ENCODE measurements at regions not wholly inside any gene's neighbourhood (a gene's known extent, or its start where the extent isn't known, plus 50 kb on each side); places are given as distances from the start of the nearest gene placed in this dataset.

- Histone ChIP-seq H4K20me1 (no peaks in the 10 kb centered on the region), H3K27me3 (no peaks in the 10 kb centered on the region), H3K4me2 (no peak overlapping the region), H3K27ac (no peak overlapping the region), H3K4me1 (no peaks in the 10 kb centered on the region), H3K9ac (no peak overlapping the region), H3K4me3 (no peak overlapping the region), H3K36me3 (no peaks in the 10 kb centered on the region), H3K9me3 (no peaks in the 10 kb centered on the region)
- TF ChIP-seq Cebpa-rat (IDR thresholded peaks at IDR 0.05), result no peak
Observed at GRCh38 chr20:11549172-11550103, 368.3 kb upstream of the BTBD3 start.

DNA sequence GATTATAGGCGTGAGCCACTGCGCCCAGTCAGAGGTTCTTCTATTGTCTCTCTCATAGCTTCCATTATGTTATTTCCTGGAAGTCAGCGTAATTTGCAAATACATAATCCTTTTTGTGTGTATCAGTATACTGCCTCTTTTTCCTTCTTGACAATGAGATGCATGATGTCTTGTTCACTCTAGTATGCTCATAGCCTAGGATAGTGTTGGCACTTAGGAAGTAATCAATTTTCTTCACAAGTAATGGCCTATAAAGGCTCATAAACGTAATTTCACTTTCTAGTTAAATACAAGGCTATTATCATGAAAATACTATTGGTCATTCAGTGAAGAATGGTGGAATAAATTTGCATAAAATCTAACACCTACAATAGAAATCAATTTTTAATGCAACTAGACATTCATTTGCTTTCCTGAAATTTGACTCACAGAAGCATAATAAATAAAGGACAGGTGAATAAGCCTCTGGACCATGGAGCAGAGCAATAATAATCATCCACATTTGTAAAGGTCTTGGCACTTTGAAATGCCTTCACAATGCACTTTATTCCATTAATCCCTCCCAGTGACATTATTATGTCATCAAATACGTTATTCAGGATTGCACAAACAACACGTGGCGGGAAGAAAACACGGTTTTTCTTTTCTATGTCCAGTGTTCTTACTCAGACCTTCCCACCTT, 366.9 kb upstream of the BTBD3 start:
- TF ChIP-seq Cebpa-rat (IDR thresholded peaks at IDR 0.05), result no peak
- no peak overlapping the region for H3K27ac ChIP-seq

DNA sequence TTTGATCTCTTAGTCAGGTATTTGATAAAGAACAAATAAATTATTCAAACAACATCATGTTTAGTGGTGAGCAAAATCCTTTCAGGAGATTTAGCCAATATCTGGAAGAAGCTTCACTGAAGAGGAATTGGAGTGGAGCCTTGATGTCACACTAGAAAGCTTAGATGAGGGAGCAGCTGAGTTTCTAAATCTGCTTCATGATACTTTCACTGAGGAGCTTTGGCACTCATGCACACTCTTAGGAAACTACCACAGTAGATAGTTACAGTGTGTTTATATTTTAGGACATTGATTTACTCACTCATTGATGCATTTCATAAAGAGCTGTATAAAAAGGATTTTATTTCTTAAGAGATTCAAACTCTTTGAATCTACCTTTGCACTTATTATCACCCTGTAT, 366.2 kb upstream of the BTBD3 start:
- no peak for TF ChIP-seq Cebpa-rat (IDR thresholded peaks at IDR 0.05)
- Histone ChIP-seq H3K36me3 (no peaks in the 10 kb centered on the region), H3K4me2 (no peak overlapping the region), H3K4me1 (no peaks in the 10 kb centered on the region), H4K20me1 (no peaks in the 10 kb centered on the region), H3K9ac (no peak overlapping the region), H3K27me3 (no peaks in the 10 kb centered on the region), H3K4me3 (no peak overlapping the region), H3K9me3 (no peaks in the 10 kb centered on the region), H3K27ac (no peak overlapping the region)

More for the DNA sequence above, 366.9 kb upstream of the BTBD3 start:
- H3K27me3 ChIP-seq, result no peaks in the 10 kb centered on the region
- no peak overlapping the region for H3K4me2 ChIP-seq
- H3K4me1 ChIP-seq, result no peaks in the 10 kb centered on the region
- no peak overlapping the region for H3K9ac ChIP-seq
- H3K36me3 ChIP-seq, result no peaks in the 10 kb centered on the region
- H3K4me3 ChIP-seq, result no peak overlapping the region
- H4K20me1 ChIP-seq, result no peaks in the 10 kb centered on the region
- H3K9me3 ChIP-seq, result no peaks in the 10 kb centered on the region

DNA sequence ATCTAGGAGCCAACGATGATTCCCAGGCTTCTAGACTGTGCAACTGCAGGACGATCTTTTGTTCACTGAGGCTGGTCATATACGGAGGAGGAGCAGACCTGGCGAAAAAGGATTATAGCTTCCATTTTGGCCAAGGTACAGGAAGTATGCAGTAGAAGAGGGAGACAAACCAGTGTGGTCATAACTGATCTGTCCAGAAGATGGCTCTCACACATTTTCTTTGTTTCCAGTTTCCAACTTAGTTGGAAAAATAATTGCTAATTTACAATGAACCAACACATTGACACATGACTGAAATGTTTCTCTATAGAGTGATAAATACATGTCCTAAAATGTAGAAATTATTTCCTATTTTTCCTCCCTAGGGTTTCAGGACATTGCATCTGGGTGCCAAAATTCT, 364.1 kb upstream of the BTBD3 start:
- no peak overlapping the region for H3K4me3 ChIP-seq

DNA sequence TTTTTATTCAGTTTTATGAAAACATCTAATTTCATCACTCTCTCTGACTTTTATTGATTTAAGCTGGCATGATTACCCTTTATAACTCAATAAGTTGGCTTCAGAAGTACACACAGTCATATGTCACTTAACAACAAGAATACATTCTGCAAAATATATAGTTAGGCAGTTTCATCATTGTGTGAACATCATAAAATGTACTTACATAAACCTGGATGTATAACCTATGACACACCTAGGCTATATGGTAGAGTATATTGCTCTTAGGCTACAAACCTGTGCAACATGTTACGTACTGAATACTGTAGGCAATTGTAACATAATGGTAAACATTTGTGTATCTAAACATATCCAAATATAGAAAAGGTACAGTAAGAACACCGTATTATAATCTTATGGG, 362.2 kb upstream of the BTBD3 start:
- Histone ChIP-seq H4K20me1 (no peaks in the 10 kb centered on the region), H3K4me3 (no peak overlapping the region), H3K9ac (no peak overlapping the region), H3K27me3 (no peaks in the 10 kb centered on the region), H3K36me3 (no peaks in the 10 kb centered on the region), H3K4me1 (no peaks in the 10 kb centered on the region), H3K27ac (no peak overlapping the region), H3K9me3 (no peaks in the 10 kb centered on the region), H3K4me2 (no peak overlapping the region)
- TF ChIP-seq Cebpa-rat (IDR thresholded peaks at IDR 0.05), result no peak

More for the DNA sequence above, 364.1 kb upstream of the BTBD3 start:
- Histone ChIP-seq H3K27ac (no peak overlapping the region), H3K4me1 (no peaks in the 10 kb centered on the region), H3K9me3 (no peaks in the 10 kb centered on the region), H3K4me2 (no peak overlapping the region), H3K36me3 (no peaks in the 10 kb centered on the region), H3K27me3 (no peaks in the 10 kb centered on the region), H3K9ac (no peak overlapping the region), H4K20me1 (no peaks in the 10 kb centered on the region)
- TF ChIP-seq Cebpa-rat (IDR thresholded peaks at IDR 0.05), result no peak

GRCh38 chr20:11556410-11556809, 361.3 kb upstream of the BTBD3 start:
- no peak for TF ChIP-seq Cebpa-rat (IDR thresholded peaks at IDR 0.05)
- H3K4me2 ChIP-seq, result no peak overlapping the region
- no peaks in the 10 kb centered on the region for H3K4me1 ChIP-seq
- no peaks in the 10 kb centered on the region for H3K36me3 ChIP-seq
- H3K4me3 ChIP-seq, result no peak overlapping the region
- H3K27ac ChIP-seq, result no peak overlapping the region
- H3K9ac ChIP-seq, result no peak overlapping the region
- H3K27me3 ChIP-seq, result no peaks in the 10 kb centered on the region
- H4K20me1 ChIP-seq, result no peaks in the 10 kb centered on the region
- no peaks in the 10 kb centered on the region for H3K9me3 ChIP-seq

GRCh38 chr20:11564491-11564890, 353.2 kb upstream of the BTBD3 start:
- no peak for TF ChIP-seq Cebpa-rat (IDR thresholded peaks at IDR 0.05)
- no peaks in the 10 kb centered on the region for H3K27me3 ChIP-seq
- H3K4me3 ChIP-seq, result no peak overlapping the region
- no peak overlapping the region for H3K27ac ChIP-seq
- no peak overlapping the region for H3K9ac ChIP-seq
- no peaks in the 10 kb centered on the region for H3K36me3 ChIP-seq
- H3K4me2 ChIP-seq, result no peak overlapping the region
- H3K9me3 ChIP-seq, result no peaks in the 10 kb centered on the region
- no peaks in the 10 kb centered on the region for H3K4me1 ChIP-seq
- H4K20me1 ChIP-seq, result no peaks in the 10 kb centered on the region

- Histone ChIP-seq H3K36me3 (no peaks in the 10 kb centered on the region), H3K4me2 (no peak overlapping the region), H3K4me1 (no peaks in the 10 kb centered on the region), H3K9ac (no peak overlapping the region), H3K4me3 (no peak overlapping the region), H3K27ac (no peak overlapping the region), H3K9me3 (no peaks in the 10 kb centered on the region), H3K27me3 (no peaks in the 10 kb centered on the region), H4K20me1 (no peaks in the 10 kb centered on the region)
- TF ChIP-seq Cebpa-rat (IDR thresholded peaks at IDR 0.05), result no peak
Observed at GRCh38 chr20:11569163-11569562, 348.5 kb upstream of the BTBD3 start.

DNA sequence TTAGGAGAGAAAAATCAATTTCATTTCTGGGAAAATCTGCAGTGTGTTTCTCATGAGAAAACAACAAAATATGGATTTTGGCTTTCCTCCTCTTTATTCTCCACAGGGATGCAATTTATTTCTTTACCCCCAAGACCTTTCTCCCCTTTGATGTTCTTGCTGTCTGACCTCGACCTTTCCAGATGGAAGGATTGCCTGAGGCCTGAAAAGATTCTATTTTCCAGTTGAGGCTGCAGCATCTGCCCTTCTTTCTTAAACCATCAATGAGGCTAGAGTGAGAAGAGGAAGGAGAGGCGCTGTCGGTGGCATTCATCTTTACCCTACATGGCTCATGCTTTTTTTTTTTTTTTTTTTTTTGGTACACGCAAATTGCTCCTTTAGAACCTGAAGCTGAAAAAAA, 344.2 kb upstream of the BTBD3 start:
- no peak overlapping the region for H3K27ac ChIP-seq
- TF ChIP-seq Cebpa-rat (IDR thresholded peaks at IDR 0.05), result no peak

GRCh38 chr20:11581271-11581670, 336.4 kb upstream of the BTBD3 start:
- Histone ChIP-seq H3K9me3 (no peaks in the 10 kb centered on the region), H3K4me2 (no peak overlapping the region), H3K27me3 (no peaks in the 10 kb centered on the region), H4K20me1 (no peaks in the 10 kb centered on the region), H3K36me3 (no peaks in the 10 kb centered on the region), H3K4me3 (no peak overlapping the region), H3K9ac (no peak overlapping the region), H3K4me1 (no peaks in the 10 kb centered on the region), H3K27ac (no peak overlapping the region)
- TF ChIP-seq Cebpa-rat (IDR thresholded peaks at IDR 0.05), result no peak

More for the DNA sequence above, 344.2 kb upstream of the BTBD3 start:
- Histone ChIP-seq H3K27me3 (no peaks in the 10 kb centered on the region), H3K36me3 (no peaks in the 10 kb centered on the region), H4K20me1 (no peaks in the 10 kb centered on the region), H3K9me3 (no peaks in the 10 kb centered on the region), H3K9ac (no peak overlapping the region), H3K4me3 (no peak overlapping the region), H3K4me1 (no peaks in the 10 kb centered on the region), H3K4me2 (no peak overlapping the region)
